ENCODE measurements at regions not wholly inside any gene's neighbourhood (a gene's known extent, or its start where the extent isn't known, plus 50 kb on each side); places are given as distances from the start of the nearest gene placed in this dataset.
A peak's percentile ranks its signal among the peaks of the same experiment; 100 is the strongest.
"Not testable (repeated sequence)": the region's sequence is repeated elsewhere in the genome, so short reads cannot be mapped to it uniquely, and the experiment has no call there.

DNA sequence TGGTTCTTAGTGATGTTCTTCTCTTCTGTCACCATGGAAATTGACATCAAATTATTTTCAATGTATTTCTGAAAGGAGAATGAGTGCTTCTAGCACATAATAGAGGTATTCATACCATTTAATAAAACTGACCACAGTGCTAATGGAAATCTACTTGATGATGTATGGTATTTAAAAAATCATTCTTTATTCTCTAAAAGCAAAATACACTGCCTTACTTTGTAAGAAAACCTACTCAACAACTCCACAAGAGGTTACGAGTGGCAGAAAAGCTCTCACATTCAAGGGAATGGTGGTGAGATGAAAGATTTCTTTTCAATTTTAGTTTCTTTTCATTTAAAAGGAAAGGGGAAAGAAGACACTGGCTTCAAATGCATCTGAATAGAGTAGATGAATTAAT is 382.3 kb upstream of the CHST9 start:
- DNase-seq = no peak

- DNase-seq = no peak
Measured at GRCh38 chr18:27564066-27564465, 379.0 kb upstream of the CHST9 start.

- no peak for DNase-seq
Measured at GRCh38 chr18:27558388-27559155, 373.5 kb upstream of the CHST9 start.

DNA sequence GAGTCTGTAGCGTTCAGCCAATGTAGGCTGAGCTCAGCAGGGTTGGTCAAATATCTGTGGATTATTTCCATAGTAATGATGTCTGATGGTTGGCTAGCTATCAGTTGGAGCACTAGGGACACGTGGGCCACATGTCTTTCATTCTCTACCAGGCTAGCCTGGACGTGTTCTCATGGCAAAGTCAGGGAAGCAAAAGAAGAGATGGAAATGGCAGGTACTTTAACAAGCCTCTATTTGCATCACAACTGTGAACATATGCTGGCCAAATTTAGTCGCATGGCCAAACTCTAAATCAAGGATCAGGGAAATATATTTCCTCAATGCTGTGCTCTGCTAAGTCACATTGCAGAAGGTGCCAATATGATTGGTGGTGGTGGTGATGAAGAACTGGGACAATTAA is 371.6 kb upstream of the CHST9 start:
- no peak for DNase-seq

GRCh38 chr18:27549335-27550039 is 364.4 kb upstream of the CHST9 start:
- DNase-seq = no peak

- DNase-seq = no peak
Measured at GRCh38 chr18:27546991-27547390, 361.9 kb upstream of the CHST9 start.

DNA sequence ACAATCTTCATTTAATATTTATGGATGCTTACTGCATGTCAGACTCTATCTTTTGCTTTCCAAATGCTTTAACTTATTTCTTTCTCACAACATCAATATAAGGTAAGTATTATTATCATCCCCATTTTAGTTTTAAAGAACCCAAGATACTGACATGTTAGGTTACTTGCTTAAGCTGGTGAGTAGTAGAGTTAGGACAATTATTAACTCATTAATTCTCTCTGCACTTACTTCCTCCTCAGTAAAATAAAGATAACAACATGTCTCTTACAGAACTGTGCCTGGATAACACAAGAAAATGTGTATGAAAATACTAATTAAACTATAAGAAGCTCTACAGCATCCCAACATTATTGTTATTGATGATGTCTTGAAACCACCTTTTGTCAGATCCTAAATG is 359.1 kb upstream of the CHST9 start:
- no peak for DNase-seq

- DNase-seq = no peak
Measured at GRCh38 chr18:27541293-27541692, 356.2 kb upstream of the CHST9 start.

DNA sequence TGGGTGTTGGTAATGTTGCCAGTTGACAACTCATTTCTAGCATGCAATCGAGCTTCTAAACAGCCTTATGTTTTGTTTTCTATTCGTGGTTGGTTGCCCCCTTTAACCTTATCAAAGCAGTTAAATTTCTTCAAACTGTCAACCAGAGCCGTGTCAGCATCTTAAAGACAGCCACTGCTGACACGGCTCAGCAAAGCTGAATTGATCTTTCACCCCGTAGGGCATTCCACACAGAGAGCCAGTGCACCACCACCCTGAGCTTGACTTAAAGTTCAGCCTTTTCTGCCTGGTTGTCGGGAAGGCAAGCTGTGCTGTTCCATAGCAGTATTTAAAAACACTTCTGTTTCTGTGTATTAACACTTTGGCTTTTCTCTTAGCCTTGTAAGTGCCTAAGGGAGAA is 355.0 kb upstream of the CHST9 start:
- no peak for DNase-seq

DNA sequence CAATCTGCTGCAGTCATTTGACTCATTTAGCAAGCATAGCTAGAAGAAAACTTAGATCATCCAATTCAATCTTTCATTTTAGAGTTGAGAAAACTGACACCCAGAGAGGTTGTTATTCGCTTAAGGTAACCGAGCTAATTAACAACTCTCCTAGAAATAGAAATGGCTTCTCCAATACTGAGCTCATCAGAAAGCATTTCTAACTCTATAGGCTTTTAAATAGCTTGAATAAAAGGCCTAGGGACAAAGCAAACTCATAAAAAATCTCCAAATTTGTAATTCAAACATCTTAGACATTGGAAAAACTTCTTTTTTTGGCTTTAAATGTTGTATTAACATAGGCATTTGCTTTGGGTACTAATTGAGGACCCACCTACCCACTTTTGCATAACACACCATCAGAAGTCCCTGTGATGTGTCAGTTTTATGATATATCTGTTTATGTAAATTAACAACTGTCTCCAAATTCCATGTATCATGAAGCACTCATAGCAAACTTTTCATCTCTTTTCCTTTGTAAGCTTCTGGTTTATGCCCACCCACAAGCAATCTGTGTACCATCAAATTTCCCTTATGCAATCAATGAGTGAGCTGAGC is 343.9 kb upstream of the CHST9 start:
- no peak for DNase-seq

DNA sequence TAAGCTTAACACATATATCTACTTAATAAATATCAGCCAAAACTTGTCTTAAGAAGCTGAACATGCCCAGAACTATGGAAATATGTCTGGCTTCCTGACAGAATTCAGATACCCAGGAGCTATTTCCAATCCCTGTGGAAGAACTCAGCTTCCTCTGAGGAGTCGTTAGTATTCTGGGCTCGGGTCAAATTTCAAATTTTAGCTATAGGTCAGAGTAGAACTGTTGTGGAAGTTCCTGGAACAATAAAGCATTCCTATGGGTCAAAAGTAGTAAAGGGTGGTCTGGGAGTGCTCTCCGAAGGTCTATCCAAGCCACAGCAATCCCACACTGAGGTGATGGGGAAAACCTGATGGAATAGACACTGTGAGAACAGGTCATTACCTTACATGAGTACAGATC is 342.7 kb upstream of the CHST9 start:
- no peak for DNase-seq

- no peak for DNase-seq
Measured at GRCh38 chr18:27520401-27520800, 335.3 kb upstream of the CHST9 start.

DNA sequence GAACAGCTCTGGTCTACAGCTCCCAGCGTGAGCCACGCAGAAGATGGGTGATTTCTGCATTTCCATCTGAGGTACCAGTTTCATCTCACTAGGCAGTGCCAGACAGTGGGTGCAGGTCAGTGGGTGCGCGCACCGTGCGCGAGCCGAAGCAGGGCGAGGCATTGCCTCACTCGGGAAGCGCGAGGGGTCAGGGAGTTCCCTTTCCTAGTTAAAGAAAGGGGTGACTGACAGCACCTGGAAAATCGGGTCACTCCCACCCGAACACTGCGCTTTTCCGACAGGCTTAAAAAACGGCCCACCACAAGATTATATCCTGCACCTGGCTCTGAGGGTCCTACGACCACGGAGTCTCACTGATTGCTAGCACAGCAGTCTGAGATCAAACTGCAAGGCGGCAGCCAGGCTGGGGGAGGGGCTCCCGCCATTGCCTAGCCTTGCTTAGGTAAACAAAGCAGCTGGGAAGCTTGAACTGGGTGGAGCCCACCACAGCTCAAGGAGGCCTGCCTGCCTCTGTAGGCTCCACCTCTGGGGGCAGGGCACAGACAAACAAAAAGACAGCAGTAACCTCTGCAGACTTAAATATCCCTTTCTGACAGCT is 325.0 kb upstream of the CHST9 start:
- DNase-seq = not testable (repeated sequence)

DNA sequence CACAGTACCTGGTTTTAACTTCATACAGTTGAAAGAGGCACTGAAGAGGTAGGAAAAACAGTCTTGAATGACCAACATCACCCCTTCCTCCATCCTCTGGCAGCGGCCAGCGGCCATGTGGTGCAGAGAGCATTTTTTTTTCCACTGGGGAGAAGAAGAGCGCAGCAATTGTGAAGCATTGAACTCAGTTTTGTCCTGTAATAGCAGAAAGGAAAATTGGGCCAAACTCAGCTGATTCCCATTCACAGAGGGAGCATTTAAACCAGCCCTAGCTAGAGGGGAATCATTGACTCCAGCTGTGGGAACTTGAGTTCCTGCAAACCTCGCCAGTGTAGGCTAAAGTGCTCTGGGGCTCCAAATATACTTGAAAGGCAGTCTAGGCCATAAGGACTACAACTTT is 316.6 kb upstream of the CHST9 start:
- no peak for DNase-seq

- no peak for DNase-seq
Measured at GRCh38 chr18:27500531-27500930, 315.4 kb upstream of the CHST9 start.

- DNase-seq = no peak
Measured at GRCh38 chr18:27497246-27497645, 312.1 kb upstream of the CHST9 start.

- no peak for DNase-seq
Measured at GRCh38 chr18:27493182-27493581, 308.1 kb upstream of the CHST9 start.

DNA sequence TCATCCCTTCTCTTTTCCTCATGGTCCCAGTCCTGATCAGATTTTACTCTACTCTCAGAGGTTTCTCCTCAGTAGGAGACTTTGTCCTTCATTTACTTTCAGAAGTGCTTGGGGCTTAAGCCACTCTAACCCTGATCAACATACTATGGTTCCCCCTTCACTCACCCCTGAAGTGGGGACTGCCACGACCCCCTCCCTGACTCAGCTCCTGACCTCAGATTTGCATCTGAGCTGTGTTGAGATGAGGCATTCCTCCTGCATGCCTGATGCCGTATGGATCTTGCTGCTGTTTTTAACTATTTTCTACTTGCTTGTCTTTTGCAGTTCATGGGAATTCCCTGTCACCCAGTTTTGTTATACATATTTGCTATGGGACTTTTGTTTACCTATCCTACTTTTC is 306.7 kb upstream of the CHST9 start:
- no peak for DNase-seq

DNA sequence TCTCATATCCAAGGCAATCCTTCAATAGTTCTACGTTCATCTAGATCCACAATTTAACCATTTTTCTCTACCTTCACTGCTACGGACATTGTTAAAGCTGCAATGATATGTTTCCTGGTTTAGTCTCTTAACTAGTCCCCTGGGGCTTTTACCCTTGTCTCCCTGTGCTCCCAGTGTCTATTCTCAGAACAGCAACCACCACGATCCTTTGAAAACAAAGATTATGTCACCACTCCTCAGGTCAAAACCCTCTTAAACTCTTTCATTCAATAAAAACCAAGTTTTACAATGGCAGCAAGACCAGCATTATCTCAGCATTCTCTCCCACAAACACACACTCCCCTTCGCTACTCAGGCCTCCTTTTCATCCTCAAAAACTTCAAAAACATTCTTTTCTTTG is 298.2 kb upstream of the CHST9 start:
- DNase-seq = no peak

- DNase-seq = no peak
Measured at GRCh38 chr18:27478459-27478858, 293.4 kb upstream of the CHST9 start.

GRCh38 chr18:27473318-27473717 is 288.2 kb upstream of the CHST9 start:
- no peak for DNase-seq

- DNase-seq = no peak
Measured at GRCh38 chr18:27467073-27467472, 282.0 kb upstream of the CHST9 start.

GRCh38 chr18:27461957-27462356 is 276.8 kb upstream of the CHST9 start:
- DNase-seq = no peak

GRCh38 chr18:27449104-27449503 is 264.0 kb upstream of the CHST9 start:
- peak; percentile 43 to 52 for DNase-seq

All from Kasumi-1 (cell line).